Type B pancreatic cell (in vitro differentiated cells): ENCODE measurements at regions not wholly inside any gene's neighbourhood (a gene's known extent, or its start where the extent isn't known, plus 50 kb on each side); places are given as distances from the start of the nearest gene placed in this dataset.
"Not testable (repeated sequence)": the region's sequence is repeated elsewhere in the genome, so short reads cannot be mapped to it uniquely, and the experiment has no call there.

Experiments
- DNase-seq: peaks from one replicate; pipeline ENCODE4 v3.0.0; 2021; ENCODE audit warnings: mixed read lengths; ENCODE audit not compliant: unreplicated experiment; ENCODE audit errors: extremely low spot score
- H3K27ac Mint-ChIP-seq: 2 replicates; pipeline ENCODE4 v1.8.0; 2021; ENCODE audit warnings: mild to moderate bottlenecking, mixed read lengths
- H3K27me3 Mint-ChIP-seq: 2 replicates; pipeline ENCODE4 v1.8.0; 2021; ENCODE audit warnings: mixed read lengths
- H3K36me3 Mint-ChIP-seq: 2 replicates; pipeline ENCODE4 v1.8.0; 2021; ENCODE audit warnings: mixed read lengths
- H3K4me1 Mint-ChIP-seq: one replicate; pipeline ENCODE4 v1.8.0; 2021; ENCODE audit warnings: mixed read lengths; ENCODE audit not compliant: unreplicated experiment
- H3K4me3 Mint-ChIP-seq: 2 replicates; pipeline ENCODE4 v1.8.0; 2021; ENCODE audit warnings: mild to moderate bottlenecking, mixed read lengths
- H3K9me3 Mint-ChIP-seq: 2 replicates; pipeline ENCODE4 v1.8.0; 2021; ENCODE audit warnings: mixed read lengths
- TF ChIP-seq, protein P1 (sequence below): fragments of 200-600 bp; sonication (generic); conservative IDR thresholded peaks from 2 replicates; pipeline ENCODE4 v1.5.0; 2021; ENCODE audit warnings: antibody characterized with exemption, mild to moderate bottlenecking

DNA sequence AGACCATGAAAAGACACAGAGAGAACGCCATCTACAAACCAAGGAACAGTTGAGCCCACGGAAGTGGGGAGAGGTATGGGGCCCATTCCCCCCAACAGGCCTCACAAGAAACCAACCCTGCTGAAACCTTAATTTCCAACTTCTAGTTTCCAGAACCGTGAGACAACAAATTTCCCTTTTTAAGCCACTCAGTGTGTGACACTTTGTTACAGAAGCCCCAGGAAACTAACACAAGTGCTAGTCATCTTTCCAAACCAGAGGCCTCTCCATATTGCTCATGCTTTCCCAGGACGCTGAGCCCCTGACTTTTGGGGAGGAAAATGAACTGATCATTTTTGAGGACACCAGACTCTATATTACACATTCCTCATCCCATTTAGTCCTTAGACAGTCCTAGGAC, 186.8 kb downstream of the NUFIP1 start:
- no peaks in the 10 kb centered on the region for H3K9me3 Mint-ChIP-seq
- H3K27ac Mint-ChIP-seq = no peak overlapping the region
- H3K4me1 Mint-ChIP-seq = peaks cover 5% of the 10 kb centered on the region
- no peaks in the 10 kb centered on the region for H3K36me3 Mint-ChIP-seq
- TF ChIP-seq, protein P1, sequence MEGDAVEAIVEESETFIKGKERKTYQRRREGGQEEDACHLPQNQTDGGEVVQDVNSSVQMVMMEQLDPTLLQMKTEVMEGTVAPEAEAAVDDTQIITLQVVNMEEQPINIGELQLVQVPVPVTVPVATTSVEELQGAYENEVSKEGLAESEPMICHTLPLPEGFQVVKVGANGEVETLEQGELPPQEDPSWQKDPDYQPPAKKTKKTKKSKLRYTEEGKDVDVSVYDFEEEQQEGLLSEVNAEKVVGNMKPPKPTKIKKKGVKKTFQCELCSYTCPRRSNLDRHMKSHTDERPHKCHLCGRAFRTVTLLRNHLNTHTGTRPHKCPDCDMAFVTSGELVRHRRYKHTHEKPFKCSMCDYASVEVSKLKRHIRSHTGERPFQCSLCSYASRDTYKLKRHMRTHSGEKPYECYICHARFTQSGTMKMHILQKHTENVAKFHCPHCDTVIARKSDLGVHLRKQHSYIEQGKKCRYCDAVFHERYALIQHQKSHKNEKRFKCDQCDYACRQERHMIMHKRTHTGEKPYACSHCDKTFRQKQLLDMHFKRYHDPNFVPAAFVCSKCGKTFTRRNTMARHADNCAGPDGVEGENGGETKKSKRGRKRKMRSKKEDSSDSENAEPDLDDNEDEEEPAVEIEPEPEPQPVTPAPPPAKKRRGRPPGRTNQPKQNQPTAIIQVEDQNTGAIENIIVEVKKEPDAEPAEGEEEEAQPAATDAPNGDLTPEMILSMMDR = no peak
- DNase-seq = no peak
- no peaks in the 10 kb centered on the region for H3K27me3 Mint-ChIP-seq
- no peak overlapping the region for H3K4me3 Mint-ChIP-seq

DNA sequence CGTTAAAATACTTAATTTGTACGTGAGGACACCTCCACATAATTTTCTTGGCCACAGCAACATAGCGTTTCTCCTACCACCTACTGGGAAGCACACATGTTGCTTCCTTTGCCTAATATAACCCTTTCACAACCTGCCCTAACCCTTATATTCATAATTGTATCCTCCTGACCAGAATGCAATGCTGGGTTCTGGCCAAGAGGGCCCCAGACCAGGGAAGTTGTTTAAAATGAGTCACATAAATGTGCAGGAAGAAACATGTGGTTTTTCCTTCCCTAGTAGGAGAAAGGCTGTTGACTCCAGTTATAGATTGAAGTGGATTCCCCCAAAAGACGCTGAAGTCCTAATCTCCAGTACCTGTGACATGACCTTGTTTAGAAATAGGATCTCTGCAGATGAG, 187.3 kb downstream of the NUFIP1 start:
- no peaks in the 10 kb centered on the region for H3K9me3 Mint-ChIP-seq
- no peak overlapping the region for H3K27ac Mint-ChIP-seq
- H3K4me1 Mint-ChIP-seq = peaks cover 5% of the 10 kb centered on the region
- no peak for DNase-seq
- no peak overlapping the region for H3K4me3 Mint-ChIP-seq
- H3K36me3 Mint-ChIP-seq = no peaks in the 10 kb centered on the region
- H3K27me3 Mint-ChIP-seq = no peaks in the 10 kb centered on the region
- TF ChIP-seq, protein P1 = no peak

DNA sequence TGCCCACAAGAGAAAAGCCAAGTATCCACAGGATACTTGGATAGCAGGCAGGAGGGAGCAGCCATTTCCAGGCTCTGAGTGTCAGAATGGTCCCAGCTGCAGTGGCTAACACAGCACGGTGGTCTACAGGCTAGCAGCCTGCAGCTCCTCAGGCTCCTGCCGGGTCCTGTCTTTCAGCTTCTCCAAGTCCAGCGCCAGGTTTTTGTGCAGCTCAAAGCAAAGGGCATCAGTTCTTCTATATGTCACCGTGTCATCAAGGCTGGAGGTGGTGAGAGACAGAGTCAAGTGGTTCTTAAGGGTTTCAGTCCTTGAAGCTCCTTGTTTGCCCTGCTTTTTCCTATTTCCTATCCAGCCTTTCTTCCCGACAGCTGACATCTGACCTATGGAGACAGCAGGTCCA, 188.6 kb downstream of the NUFIP1 start:
- TF ChIP-seq, protein P1 = no peak
- peaks cover 5% of the 10 kb centered on the region for H3K4me1 Mint-ChIP-seq
- DNase-seq = no peak
- no peaks in the 10 kb centered on the region for H3K9me3 Mint-ChIP-seq
- no peak overlapping the region for H3K27ac Mint-ChIP-seq
- no peaks in the 10 kb centered on the region for H3K36me3 Mint-ChIP-seq
- H3K27me3 Mint-ChIP-seq = no peaks in the 10 kb centered on the region
- H3K4me3 Mint-ChIP-seq = no peak overlapping the region

DNA sequence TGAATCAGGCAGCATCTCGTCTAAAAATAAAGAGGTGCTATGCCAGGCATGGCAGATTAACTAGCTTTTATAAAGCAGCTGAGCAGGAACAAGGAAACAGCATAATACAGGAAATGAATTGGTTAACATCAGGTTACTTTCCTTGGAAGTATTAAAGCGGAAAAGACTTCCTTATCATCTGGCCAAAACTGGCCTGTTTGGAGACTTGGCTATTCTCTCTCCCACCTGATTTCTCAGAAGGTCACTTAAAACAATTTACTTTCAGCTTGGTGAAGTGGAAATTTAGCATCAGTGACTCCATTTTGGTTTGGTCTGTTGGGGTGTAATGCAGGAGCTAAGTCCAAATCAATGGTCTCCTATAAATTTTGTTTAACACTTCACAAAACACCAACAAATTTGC, 191.6 kb downstream of the NUFIP1 start:
- no peak for DNase-seq
- TF ChIP-seq, protein P1 = no peak
- Mint-ChIP-seq H3K9me3 (no peaks in the 10 kb centered on the region), H3K36me3 (no peaks in the 10 kb centered on the region), H3K27ac (no peak overlapping the region), H3K27me3 (no peaks in the 10 kb centered on the region), H3K4me1 (peaks cover 5% of the 10 kb centered on the region), H3K4me3 (no peak overlapping the region)

DNA sequence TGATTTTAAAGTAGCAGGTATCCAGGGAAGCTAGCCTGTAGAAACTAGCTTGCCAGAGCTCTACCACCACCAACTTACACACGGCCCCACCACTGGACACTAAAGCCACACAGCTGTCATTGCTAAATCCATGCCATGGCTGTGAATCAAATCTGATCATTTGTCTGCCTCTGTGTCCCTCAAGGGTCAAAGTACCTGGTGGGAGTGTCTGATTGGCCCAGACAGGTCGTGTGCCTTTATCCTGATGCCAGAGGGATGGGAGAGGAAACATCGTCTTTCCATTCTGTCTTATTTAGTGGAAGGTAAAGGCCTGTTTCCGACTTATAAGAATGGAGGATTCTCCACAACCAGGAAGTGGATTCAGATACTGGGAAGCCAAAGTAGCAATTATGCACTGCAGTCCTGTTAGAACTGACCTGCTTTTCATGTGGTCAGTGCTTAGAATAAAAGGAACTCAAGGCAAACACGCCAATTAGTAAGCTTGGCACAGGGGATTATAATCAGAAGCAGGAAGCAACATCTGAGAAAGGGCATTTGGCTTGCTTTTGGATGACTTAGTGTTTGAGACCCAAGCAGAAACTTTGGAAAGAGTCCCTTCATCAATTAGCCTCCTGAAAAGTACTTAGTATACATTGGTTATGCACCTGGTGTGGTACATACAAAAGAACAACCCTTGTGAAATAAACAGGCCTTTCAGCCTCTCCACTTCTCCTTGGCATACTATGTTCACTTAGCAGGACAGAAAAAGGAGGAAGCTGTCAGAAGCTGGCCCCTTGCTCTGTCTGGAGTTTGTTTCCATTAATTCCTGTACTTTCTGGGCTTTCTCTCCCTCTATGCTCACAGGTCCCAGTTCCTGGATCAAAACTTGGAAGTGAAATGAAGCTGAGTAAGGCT, 192.4 kb downstream of the NUFIP1 start:
- no peaks in the 10 kb centered on the region for H3K36me3 Mint-ChIP-seq
- no peak overlapping the region for H3K27ac Mint-ChIP-seq

DNA sequence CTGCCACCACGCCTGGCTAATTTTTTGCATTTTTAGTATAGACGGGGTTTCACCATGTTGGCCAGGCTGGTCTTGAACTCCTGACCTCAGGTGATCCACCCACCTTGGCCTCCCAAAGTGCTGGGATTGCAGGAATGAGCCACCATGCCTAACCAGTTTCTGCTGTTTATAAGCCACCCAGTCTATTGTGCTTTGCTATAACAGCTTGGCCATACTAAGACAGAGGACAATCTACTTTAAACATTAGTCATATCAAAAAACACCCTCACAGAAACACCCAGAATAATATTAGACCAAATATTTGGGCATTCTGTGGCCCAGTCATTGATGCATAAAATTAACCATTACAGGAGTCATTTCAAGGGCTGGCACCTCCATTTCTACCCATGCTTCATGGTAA, 193.2 kb downstream of the NUFIP1 start:
- not testable (repeated sequence) for H3K4me1 Mint-ChIP-seq, H3K4me3 Mint-ChIP-seq, DNase-seq, H3K27ac Mint-ChIP-seq, H3K36me3 Mint-ChIP-seq, H3K27me3 Mint-ChIP-seq, H3K9me3 Mint-ChIP-seq

More for the DNA sequence above, 192.4 kb downstream of the NUFIP1 start:
- DNase-seq = no peak
- Mint-ChIP-seq H3K4me1 (no peaks in the 10 kb centered on the region), H3K4me3 (no peak overlapping the region), H3K9me3 (no peaks in the 10 kb centered on the region), H3K27me3 (no peaks in the 10 kb centered on the region)
- TF ChIP-seq, protein P1 = no peak
